NOMO-1 treated with DMSO at 0.1 percent for 48 hours (cell line): ENCODE measurements at regions not wholly inside any gene's neighbourhood (a gene's known extent, or its start where the extent isn't known, plus 50 kb on each side); places are given as distances from the start of the nearest gene placed in this dataset.

ENCODE experiments used
- DNase-seq: peaks from one replicate; lab custom pipeline; 2025; ENCODE audit not compliant: unreplicated experiment; lab: John Stamatoyannopoulos, UW

- no peak for DNase-seq
Observed at GRCh38 chr10:27599546-27599945, 95.4 kb downstream of the RAB18 start.

DNA sequence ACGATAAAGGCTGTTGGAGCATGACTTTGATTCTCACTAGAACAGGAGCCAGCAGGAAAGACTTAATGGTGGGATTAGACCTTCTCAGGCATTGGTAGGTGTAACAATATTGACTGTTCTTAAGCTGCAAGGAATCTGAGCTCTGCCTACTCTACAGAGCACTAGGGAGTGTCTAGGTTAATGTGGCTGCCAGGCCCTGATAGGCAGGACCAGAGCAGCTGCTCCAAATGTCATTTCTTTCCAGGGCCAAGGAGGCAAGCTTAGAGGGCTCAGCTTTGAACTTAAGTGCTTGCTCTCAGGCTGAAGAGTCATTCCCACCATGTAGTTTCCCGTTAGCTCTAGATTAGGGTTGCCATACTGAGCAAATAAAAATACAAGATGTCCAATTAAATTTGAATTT, 96.8 kb downstream of the RAB18 start:
- no peak for DNase-seq

GRCh38 chr10:27601503-27601902, 97.4 kb downstream of the RAB18 start:
- no peak for DNase-seq

GRCh38 chr10:27601946-27602538, 97.9 kb downstream of the RAB18 start:
- no peak for DNase-seq

DNA sequence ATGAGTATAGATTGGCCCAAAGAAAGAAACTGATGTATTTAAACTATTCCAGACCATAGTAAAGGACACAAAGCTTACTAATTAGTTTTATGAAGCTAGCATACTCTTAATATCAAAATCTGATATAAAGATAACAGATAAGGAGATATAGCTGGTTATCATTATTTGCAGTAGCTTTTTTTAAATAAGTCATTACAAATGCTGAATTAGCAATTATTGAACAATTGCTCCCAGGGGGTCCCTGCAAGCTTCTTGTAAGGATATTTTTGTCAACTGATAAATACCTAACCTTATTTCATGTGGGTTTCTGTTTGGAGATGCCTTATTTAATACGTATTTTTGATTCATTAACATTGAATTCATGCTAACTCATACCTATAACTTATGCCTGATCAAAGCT, 99.0 kb downstream of the RAB18 start:
- DNase-seq = no peak

- DNase-seq = no peak
Observed at GRCh38 chr10:27605318-27605717, 101.2 kb downstream of the RAB18 start.

DNA sequence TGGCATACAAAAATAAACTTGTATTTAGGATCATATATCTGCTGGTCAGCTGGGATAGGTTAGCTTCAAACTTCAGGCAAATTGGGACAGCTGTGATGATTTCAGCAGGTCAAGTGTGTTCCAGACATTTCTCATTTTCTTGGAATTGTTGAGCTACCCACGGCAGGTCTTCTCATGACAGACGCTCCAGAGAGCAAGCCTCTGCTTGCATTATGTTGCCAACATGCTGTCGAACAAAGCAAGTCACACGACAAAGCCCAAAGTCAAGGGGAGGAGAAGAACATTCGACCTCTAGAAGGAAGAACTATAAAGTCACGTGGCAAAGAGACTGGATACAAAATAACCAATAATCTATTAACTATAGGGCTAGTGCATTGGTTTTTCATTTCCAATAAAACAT, 103.5 kb downstream of the RAB18 start:
- DNase-seq = no peak

DNA sequence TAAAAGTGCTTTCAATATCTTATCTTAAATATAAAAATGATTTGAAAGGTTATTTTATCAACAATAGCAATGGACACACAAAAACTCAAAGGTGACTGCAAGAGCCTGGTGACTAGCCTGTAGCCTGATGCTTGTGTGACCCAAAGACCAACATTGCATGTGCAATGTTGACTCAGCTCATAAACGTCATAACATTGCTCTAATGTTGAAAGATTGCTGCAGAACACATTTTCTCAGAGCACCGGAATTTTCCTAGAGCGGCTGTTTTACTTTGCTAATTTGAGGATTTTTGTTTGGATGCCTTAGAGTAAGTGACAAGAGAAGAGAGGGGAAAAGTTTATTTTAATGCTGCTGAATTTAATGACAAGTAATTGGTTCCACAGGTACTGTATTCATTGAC, 107.1 kb downstream of the RAB18 start:
- no peak for DNase-seq

GRCh38 chr10:27611744-27612550, 107.8 kb downstream of the RAB18 start:
- no peak for DNase-seq

GRCh38 chr10:27612551-27613035, 108.5 kb downstream of the RAB18 start:
- DNase-seq = no peak

GRCh38 chr10:27614776-27615175, 110.7 kb downstream of the RAB18 start:
- no peak for DNase-seq

DNA sequence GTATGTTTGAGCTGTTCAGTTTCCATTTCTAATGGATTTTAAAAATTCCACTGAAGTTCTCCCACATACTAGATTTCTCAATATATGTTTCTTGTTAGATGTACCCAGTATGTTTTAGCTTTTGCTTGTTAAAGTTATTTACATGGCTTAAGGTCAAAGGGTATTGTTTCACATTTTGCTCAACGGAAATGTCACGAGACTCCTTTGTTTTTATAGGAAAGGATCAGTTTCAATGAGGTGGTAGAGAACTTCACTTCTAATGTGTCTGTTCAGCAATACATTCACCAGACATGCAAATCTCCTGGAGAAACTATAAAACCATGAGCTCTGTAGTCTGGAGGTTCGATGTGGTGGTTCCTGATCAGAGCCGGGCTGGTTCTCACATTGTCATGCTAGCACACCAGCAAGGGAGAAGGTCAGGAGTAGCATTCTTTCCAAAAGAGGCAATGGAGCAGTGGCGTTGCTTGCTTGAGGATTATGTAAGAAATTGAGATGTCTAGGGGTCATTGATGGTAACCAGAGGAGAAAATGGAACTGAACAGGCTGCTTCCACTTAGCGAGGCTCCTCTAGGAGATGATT, 114.0 kb downstream of the RAB18 start:
- DNase-seq = no peak

GRCh38 chr10:27618906-27619305, 114.8 kb downstream of the RAB18 start:
- DNase-seq = no peak

DNA sequence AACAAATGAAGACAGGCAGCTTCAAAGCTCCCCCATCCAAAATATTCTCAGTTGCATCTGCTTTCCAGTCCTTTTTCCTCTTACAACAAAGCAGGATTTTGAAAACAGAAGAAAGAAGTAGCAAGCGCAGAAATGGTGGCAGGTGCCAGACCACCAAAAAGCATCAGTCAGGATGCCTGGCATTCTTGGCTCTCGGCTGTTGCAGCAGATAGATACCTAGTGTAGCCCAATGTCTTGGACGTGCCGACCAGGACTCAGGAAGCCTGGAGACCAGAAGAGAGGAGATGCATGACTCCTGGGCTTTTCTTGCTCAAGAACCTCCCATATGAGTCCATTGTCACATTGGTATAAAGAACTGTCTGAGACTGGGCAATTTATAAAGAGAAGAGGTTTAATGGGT, 115.2 kb downstream of the RAB18 start:
- DNase-seq = no peak

DNA sequence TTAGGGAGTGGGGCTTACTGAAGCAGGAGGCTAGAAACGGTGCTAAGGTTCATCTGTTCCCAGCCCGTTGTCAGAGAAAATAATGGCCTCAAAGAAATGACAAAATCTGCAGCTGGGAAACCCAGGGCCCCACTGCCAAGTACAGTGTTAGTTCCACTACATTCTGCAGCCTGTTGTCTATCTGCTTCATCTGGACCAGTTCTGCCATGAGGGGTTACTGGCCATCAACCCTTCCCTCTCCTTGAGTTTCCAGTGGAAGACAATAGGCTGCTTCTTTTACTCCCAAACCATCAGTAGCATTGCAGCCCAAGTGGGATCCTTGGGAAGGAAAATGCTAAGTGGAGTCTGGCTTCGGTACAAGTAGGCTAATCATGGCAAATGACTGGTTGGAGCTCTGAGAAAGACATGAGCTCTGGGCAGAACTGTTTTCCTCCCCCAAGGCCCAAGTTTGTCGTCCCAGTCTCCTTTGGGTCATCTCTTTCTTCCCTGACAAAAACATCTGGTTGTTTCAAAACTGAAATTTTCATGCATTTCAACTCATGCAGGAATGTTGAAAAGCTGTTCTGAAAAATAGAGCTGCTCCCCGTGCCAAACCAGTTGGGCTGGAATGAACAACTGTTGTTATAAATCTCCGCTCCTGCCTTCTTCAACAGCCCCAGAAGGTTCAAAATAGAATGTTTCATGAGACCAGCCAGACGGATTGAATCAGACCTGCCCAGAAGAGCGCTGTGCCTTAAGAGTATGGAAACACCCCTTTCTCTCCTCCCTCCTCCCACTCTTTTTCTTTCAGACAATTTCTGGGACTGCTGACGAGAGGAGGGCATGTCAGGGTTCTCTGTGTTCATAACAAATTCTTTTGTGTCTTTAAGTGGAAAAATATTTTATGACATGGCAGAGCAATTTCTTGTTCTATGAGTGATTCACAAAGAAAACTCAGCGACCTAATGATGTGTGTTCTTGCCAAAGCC, 116.6 kb downstream of the RAB18 start:
- no peak for DNase-seq

DNA sequence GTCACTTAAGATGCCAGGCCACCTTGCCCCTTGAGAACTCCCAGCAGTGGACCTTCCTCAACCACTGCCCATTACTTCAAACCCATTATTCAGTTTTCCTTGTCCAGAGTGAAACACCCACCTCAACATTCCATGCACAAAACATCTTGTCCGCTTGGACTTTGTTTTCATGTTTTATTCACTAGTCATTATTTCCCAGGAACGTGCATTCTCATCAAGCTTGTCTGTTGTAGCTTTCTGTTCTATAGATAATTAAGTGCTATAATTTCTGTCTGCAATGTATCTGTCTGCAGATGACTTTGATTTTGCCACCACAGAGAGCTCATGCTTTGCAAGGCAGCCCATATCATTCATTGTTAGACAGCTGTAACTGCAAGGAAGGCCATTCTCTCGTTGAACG, 117.4 kb downstream of the RAB18 start:
- no peak for DNase-seq

- DNase-seq = peak; percentile 83
Observed at GRCh38 chr10:27622596-27622995, 118.5 kb downstream of the RAB18 start.
